IMR-90 (cell line): ENCODE measurements at regions not wholly inside any gene's neighbourhood (a gene's known extent, or its start where the extent isn't known, plus 50 kb on each side); places are given as distances from the start of the nearest gene placed in this dataset.

Experiments
- ATAC-seq: fragments of 200-7000 bp; cut with Tn5 transposase; 2 replicates; pipeline ENCODE4 v1.9.1; 2020; ENCODE audit warnings: low read depth, mild to moderate bottlenecking, moderate library complexity
- BruUV-seq: library from RNA; stranded (reverse); fragments of 400-500 nt; replicated peaks from 2 replicates; lab custom pipeline; 2021; lab: Mats Ljungman, UMichigan
- CTCF ChIA-PET: fragments of 300-600 bp; formaldehyde crosslinking; extraction: SDS; loops from one replicate; lab custom pipeline; 2021; ENCODE audit warnings: antibody characterized with exemption; lab: Yijun Ruan, JAX
- POLR2A ChIA-PET: fragments of 300-600 bp; sonication (Branson Sonifier 250); formaldehyde crosslinking; loops from one replicate; lab custom pipeline; 2022; ENCODE audit warnings: antibody characterized with exemption; ENCODE audit not compliant: unreplicated experiment; lab: Charles Lee
- DNase-seq: peaks from one replicate; pipeline ENCODE4 v3.0.0; 2013
- H2AFZ ChIP-seq: replicated peaks from 2 replicates; pipeline ENCODE3; 2013; ENCODE audit warnings: low read length, mild to moderate bottlenecking; ENCODE audit not compliant: poor library complexity
- H2AK5ac ChIP-seq: 2 replicates; pipeline ENCODE4 v1.6.1; 2013; ENCODE audit warnings: low read depth, low read length, inconsistent platforms
- H2AK9ac ChIP-seq: replicated peaks from 2 replicates; pipeline ENCODE3; 2013; ENCODE audit warnings: mild to moderate bottlenecking, low read depth, low read length, moderate library complexity; ENCODE audit not compliant: poor library complexity
- H2BK120ac ChIP-seq: 2 replicates; pipeline ENCODE4 v1.6.1; 2013; ENCODE audit warnings: low read depth, low read length, inconsistent platforms
- H2BK15ac ChIP-seq: 3 replicates; pipeline ENCODE4 v1.6.1; 2013; ENCODE audit warnings: low read depth, low read length, inconsistent platforms
- H2BK20ac ChIP-seq: 2 replicates; pipeline ENCODE4 v1.6.1; 2013; ENCODE audit warnings: low read depth, mild to moderate bottlenecking, inconsistent platforms, low read length, moderate library complexity
- H2BK5ac ChIP-seq: 2 replicates; pipeline ENCODE4 v1.6.1; 2013; ENCODE audit warnings: mild to moderate bottlenecking, low read depth, low read length, inconsistent platforms; ENCODE audit not compliant: poor library complexity, severe bottlenecking
- H3K14ac ChIP-seq: replicated peaks from 2 replicates; pipeline ENCODE4 v1.6.1; 2013; ENCODE audit warnings: low read depth, low read length, inconsistent platforms
- H3K18ac ChIP-seq: 2 replicates; pipeline ENCODE4 v1.6.1; 2013; ENCODE audit warnings: low read depth, low read length, control low read depth
- H3K23ac ChIP-seq: 2 replicates; pipeline ENCODE4 v1.6.1; 2013; ENCODE audit warnings: low read depth, low read length, inconsistent platforms
- H3K27ac ChIP-seq: 2 replicates; pipeline ENCODE4 v1.5.1; 2013; ENCODE audit warnings: mild to moderate bottlenecking, control low read depth, low read length; ENCODE audit not compliant: insufficient read depth
- H3K27me3 ChIP-seq: 2 replicates; pipeline ENCODE4 v1.6.1; 2013; ENCODE audit warnings: low read length; ENCODE audit not compliant: control insufficient read depth, insufficient read depth
- H3K36me3 ChIP-seq: 2 replicates; pipeline ENCODE4 v1.6.1; 2013; ENCODE audit warnings: low read length, mixed read lengths; ENCODE audit not compliant: control insufficient read depth, insufficient read depth
- H3K4ac ChIP-seq: 2 replicates; pipeline ENCODE4 v1.6.1; 2013; ENCODE audit warnings: low read depth, low read length, inconsistent platforms
- H3K4me1 ChIP-seq: 2 replicates; pipeline ENCODE4 v1.6.1; 2013; ENCODE audit warnings: low read length, mixed read lengths; ENCODE audit not compliant: control insufficient read depth, insufficient read depth
- H3K4me2 ChIP-seq: 2 replicates; pipeline ENCODE4 v1.6.1; 2013; ENCODE audit warnings: low read depth, mild to moderate bottlenecking, control low read depth, low read length, moderate library complexity
- H3K4me3 ChIP-seq: 2 replicates; pipeline ENCODE4 v1.5.1; 2013; ENCODE audit warnings: low read depth, mild to moderate bottlenecking, control low read depth, low read length, moderate library complexity; ENCODE audit not compliant: insufficient read depth
- H3K56ac ChIP-seq: 2 replicates; pipeline ENCODE4 v1.6.1; 2013; ENCODE audit warnings: low read length, inconsistent platforms; ENCODE audit not compliant: insufficient read depth; ENCODE audit errors: extremely low read depth
- H3K79me1 ChIP-seq, 2 experiments: 2 replicates each; pipeline ENCODE4 v1.6.1; 2013; ENCODE audit warnings: low read length in 2 of 2, inconsistent platforms in 1 of 2, low read depth in 1 of 2
- H3K9ac ChIP-seq: 2 replicates; pipeline ENCODE4 v1.6.1; 2013; ENCODE audit warnings: low read depth, low read length, control low read depth
- H3K9me1 ChIP-seq: 2 replicates; pipeline ENCODE4 v1.6.1; 2013; ENCODE audit warnings: low read length, inconsistent platforms; ENCODE audit not compliant: insufficient read depth
- H3K9me3 ChIP-seq: 2 replicates; pipeline ENCODE4 v1.6.1; 2013; ENCODE audit warnings: low read length; ENCODE audit not compliant: control insufficient read depth, insufficient read depth
- H4K20me1 ChIP-seq: 2 replicates; pipeline ENCODE4 v1.6.1; 2013; ENCODE audit warnings: low read length, inconsistent platforms; ENCODE audit not compliant: insufficient read depth
- H4K5ac ChIP-seq: 2 replicates; pipeline ENCODE4 v1.6.1; 2013; ENCODE audit warnings: mild to moderate bottlenecking, low read depth, low read length, control low read depth
- H4K8ac ChIP-seq, 2 experiments: 2 replicates each; pipeline ENCODE4 v1.6.1; 2013; ENCODE audit warnings: low read depth in 2 of 2, low read length in 2 of 2, control low read depth in 1 of 2, inconsistent platforms in 1 of 2
- H4K91ac ChIP-seq: 2 replicates; pipeline ENCODE4 v1.6.1; 2013; ENCODE audit warnings: low read depth, low read length, inconsistent platforms; ENCODE audit not compliant: insufficient read depth
- BHLHE40 ChIP-seq: fragments of 150-350 bp; IDR thresholded peaks from 2 replicates; pipeline ENCODE4 v1.6.1; 2016; ENCODE audit warnings: mild to moderate bottlenecking, low read depth, low read length
- CEBPB ChIP-seq: IDR thresholded peaks from 2 replicates; pipeline ENCODE4 v1.6.1; 2012; ENCODE audit warnings: low read depth, low read length, improper control_type of control experiment
- MAFK ChIP-seq: IDR thresholded peaks from 2 replicates; pipeline ENCODE4 v1.6.1; 2012; ENCODE audit warnings: low read depth, low read length, improper control_type of control experiment
- MAZ ChIP-seq: IDR thresholded peaks from 2 replicates; pipeline ENCODE4 v1.6.1; 2012; ENCODE audit warnings: low read depth, mild to moderate bottlenecking, low read length, improper control_type of control experiment, moderate library complexity, borderline replicate concordance
- MXI1 ChIP-seq: IDR thresholded peaks from 2 replicates; pipeline ENCODE4 v1.6.1; 2012; ENCODE audit warnings: low read depth, mild to moderate bottlenecking, low read length, moderate library complexity, borderline replicate concordance
- NFE2L2 ChIP-seq: fragments of 150-350 bp; IDR thresholded peaks from 2 replicates; pipeline ENCODE4 v1.6.1; 2016; ENCODE audit warnings: low read depth, mild to moderate bottlenecking, low read length
- POLR2A ChIP-seq: IDR thresholded peaks from 2 replicates; pipeline ENCODE4 v1.6.1; 2012; ENCODE audit warnings: mild to moderate bottlenecking, low read depth, low read length
- RFX5 ChIP-seq: IDR thresholded peaks from 2 replicates; pipeline ENCODE4 v1.8.0; 2012; ENCODE audit warnings: low read depth, mild to moderate bottlenecking, low read length, moderate library complexity
- SMC3 ChIP-seq: fragments of 150-350 bp; IDR thresholded peaks from 2 replicates; pipeline ENCODE4 v1.6.1; 2016; ENCODE audit warnings: low read depth, mild to moderate bottlenecking, antibody characterized with exemption, low read length, moderate library complexity
- WGBS, 2 experiments: methylation state at CpG; one replicate each; pipeline versions ENCODE4 v1.1.5 to v1.1.7; 2013; ENCODE audit warnings: missing lambda C conversion rate in 2 of 2; ENCODE audit not compliant: insufficient read length in 1 of 2; ENCODE audit errors: extremely low coverage in 2 of 2; 5-methylcytosine and 5-hydroxymethylcytosine counted together
- dilution Hi-C: fragments of 300-500 bp; cut with HindIII; formaldehyde crosslinking; loops from one replicate; pipeline ENCODE4 v1.14.3; 2018; ENCODE audit warnings: low sequenced_read_pairs; ENCODE audit not compliant: unreplicated experiment
- in situ Hi-C: fragments of 300-500 bp; cut with MboI; formaldehyde crosslinking; loops from 3 replicates; pipeline ENCODE4 v1.14.3; 2019; ENCODE audit warnings: low sequenced_read_pairs, inconsistent platforms, mixed read lengths
- intact Hi-C: fragments of 100-400 bp; cut with micrococcal nuclease; formaldehyde crosslinking; loops from 2 replicates; pipeline ENCODE4 v1.10.0; 2022
- TF ChIP-seq, protein P1 (sequence below): conservative IDR thresholded peaks from 2 replicates; pipeline ENCODE4 v1.5.1; 2012; ENCODE audit warnings: mild to moderate bottlenecking, low read depth, low read length, improper control_type of control experiment
- TF ChIP-seq, protein P2 (sequence below): fragments of 150-350 bp; IDR thresholded peaks from 2 replicates; pipeline ENCODE4 v1.6.1; 2016; ENCODE audit warnings: low read depth, mild to moderate bottlenecking, low read length, moderate library complexity, borderline replicate concordance

DNA sequence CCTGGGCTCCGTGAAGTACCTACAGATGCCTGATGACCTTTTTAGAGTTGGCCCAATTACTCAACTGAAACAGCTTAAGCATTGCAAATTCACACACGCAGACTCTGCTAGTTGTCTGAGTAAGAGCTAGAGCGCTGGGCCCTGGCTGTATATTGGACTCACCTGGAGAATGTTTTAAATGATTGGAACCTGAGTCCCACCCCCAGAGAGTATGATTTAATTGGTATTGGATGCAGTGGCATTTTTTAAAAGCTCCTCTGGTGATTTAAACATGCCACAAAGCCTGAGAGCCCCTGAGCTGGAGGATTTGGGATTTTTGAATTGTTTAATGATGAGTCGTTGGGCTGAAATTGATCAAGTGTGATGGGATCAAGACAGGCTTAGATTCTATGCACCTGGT lies 143.9 kb upstream of the SDK2 start (continued):
- TF ChIP-seq, protein P1, sequence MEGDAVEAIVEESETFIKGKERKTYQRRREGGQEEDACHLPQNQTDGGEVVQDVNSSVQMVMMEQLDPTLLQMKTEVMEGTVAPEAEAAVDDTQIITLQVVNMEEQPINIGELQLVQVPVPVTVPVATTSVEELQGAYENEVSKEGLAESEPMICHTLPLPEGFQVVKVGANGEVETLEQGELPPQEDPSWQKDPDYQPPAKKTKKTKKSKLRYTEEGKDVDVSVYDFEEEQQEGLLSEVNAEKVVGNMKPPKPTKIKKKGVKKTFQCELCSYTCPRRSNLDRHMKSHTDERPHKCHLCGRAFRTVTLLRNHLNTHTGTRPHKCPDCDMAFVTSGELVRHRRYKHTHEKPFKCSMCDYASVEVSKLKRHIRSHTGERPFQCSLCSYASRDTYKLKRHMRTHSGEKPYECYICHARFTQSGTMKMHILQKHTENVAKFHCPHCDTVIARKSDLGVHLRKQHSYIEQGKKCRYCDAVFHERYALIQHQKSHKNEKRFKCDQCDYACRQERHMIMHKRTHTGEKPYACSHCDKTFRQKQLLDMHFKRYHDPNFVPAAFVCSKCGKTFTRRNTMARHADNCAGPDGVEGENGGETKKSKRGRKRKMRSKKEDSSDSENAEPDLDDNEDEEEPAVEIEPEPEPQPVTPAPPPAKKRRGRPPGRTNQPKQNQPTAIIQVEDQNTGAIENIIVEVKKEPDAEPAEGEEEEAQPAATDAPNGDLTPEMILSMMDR, result no peak
- TF ChIP-seq BHLHE40, result no peak
- no peak for TF ChIP-seq MAFK

DNA sequence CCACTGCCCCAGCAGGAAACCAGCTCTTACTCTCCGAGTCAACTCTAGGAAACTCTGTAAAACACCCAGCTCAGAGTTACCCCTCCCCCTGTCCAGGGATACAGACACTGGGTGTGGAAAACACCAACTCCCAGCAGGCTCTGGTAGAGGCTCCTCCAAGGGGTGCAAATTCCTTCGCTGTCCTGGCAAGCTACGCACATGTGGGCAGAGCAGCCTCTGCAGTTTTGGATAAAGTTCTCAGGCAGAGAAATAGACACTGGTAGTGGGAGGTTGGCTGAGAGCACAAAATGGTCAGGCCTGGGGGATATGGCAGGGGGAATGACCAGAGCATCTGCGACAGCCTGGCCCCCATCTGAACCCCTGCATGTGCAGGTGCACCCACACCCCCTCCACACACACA lies 146.9 kb upstream of the SDK2 start:
- intact Hi-C loops, result no loop called here
- Histone ChIP-seq H3K36me3 (no peaks in the 10 kb centered on the region), H3K4ac (no peak overlapping the region), H4K5ac (no peak overlapping the region), H3K14ac (no peak overlapping the region), H3K4me1 (no peaks in the 10 kb centered on the region), H3K27ac (no peak overlapping the region), H2AFZ (no peak overlapping the region), H2BK5ac (no peak overlapping the region), H3K9me1 (no peaks in the 10 kb centered on the region), H3K27me3 (no peaks in the 10 kb centered on the region), H3K4me3 (no peak overlapping the region), H2AK5ac (no peak overlapping the region), H2BK15ac (no peak overlapping the region), H2BK120ac (no peak overlapping the region), H3K23ac (no peak overlapping the region), H4K91ac (no peak overlapping the region), H3K4me2 (no peak overlapping the region), H4K20me1 (no peaks in the 10 kb centered on the region), H3K9ac (no peak overlapping the region), H4K8ac (no peak overlapping the region), H2AK9ac (no peak overlapping the region), H2BK20ac (no peak overlapping the region), H3K79me1 (no peaks in the 10 kb centered on the region), H3K18ac (no peak overlapping the region), H3K56ac (no peak overlapping the region), H3K9me3 (peaks cover 22% of the 10 kb centered on the region)
- BruUV-seq, result no TSS peak
- in situ Hi-C loops, result no loop called here
- dilution Hi-C loops, result no loop called here
- ATAC-seq, result no peak
- 100% methylated on average over 1 of the region's 4 CpGs; no CpG with 5 or more reads in 1 of the 2 experiments for WGBS, 2 experiments
- ChIA-PET POLR2A (no interaction called here), CTCF (no interaction called here)
- TF ChIP-seq POLR2A, result no peak
- TF ChIP-seq, protein P1, result no peak
- no peak for TF ChIP-seq MAZ
- TF ChIP-seq, protein P2, sequence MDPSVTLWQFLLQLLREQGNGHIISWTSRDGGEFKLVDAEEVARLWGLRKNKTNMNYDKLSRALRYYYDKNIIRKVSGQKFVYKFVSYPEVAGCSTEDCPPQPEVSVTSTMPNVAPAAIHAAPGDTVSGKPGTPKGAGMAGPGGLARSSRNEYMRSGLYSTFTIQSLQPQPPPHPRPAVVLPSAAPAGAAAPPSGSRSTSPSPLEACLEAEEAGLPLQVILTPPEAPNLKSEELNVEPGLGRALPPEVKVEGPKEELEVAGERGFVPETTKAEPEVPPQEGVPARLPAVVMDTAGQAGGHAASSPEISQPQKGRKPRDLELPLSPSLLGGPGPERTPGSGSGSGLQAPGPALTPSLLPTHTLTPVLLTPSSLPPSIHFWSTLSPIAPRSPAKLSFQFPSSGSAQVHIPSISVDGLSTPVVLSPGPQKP, result no peak
- no peak for TF ChIP-seq BHLHE40
- TF ChIP-seq MXI1, result no peak
- no peak for TF ChIP-seq RFX5
- no peak for TF ChIP-seq CEBPB
- TF ChIP-seq SMC3, result no peak
- TF ChIP-seq NFE2L2, result no peak
- no peak for DNase-seq
